GM12873 (cell line): ENCODE measurements at regions not wholly inside any gene's neighbourhood (a gene's known extent, or its start where the extent isn't known, plus 50 kb on each side); places are given as distances from the start of the nearest gene placed in this dataset.

Experiments
- TF ChIP-seq, protein P1 (sequence below): IDR thresholded peaks from 2 replicates; pipeline ENCODE4 v1.5.1; 2012; ENCODE audit warnings: low read depth, mild to moderate bottlenecking, moderate library complexity, low read length, control low read depth; ENCODE audit not compliant: insufficient read depth; ENCODE audit errors: missing control alignments

GRCh38 chr4:148984951-148985350, 542.7 kb upstream of the NR3C2 start:
- TF ChIP-seq, protein P1, sequence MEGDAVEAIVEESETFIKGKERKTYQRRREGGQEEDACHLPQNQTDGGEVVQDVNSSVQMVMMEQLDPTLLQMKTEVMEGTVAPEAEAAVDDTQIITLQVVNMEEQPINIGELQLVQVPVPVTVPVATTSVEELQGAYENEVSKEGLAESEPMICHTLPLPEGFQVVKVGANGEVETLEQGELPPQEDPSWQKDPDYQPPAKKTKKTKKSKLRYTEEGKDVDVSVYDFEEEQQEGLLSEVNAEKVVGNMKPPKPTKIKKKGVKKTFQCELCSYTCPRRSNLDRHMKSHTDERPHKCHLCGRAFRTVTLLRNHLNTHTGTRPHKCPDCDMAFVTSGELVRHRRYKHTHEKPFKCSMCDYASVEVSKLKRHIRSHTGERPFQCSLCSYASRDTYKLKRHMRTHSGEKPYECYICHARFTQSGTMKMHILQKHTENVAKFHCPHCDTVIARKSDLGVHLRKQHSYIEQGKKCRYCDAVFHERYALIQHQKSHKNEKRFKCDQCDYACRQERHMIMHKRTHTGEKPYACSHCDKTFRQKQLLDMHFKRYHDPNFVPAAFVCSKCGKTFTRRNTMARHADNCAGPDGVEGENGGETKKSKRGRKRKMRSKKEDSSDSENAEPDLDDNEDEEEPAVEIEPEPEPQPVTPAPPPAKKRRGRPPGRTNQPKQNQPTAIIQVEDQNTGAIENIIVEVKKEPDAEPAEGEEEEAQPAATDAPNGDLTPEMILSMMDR, result no peak

DNA sequence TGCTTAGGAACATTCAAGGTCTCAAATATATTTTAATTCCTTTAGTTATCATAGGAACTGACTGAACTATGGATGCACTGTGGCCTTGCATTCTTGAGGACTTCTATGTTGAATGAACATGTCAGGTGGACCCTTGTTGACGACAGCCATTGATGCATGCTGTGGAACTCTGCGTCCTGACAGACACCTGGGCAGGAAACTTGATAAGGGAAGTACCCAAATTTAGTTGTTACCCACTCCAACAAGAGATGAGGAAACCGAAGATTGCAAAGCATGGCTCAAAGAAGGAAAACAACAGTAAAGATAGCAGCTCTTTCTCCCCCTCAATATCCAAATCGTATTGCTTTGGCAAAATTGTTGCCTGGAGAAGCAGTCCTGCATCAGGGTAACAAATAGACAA, 540.0 kb upstream of the NR3C2 start:
- TF ChIP-seq, protein P1, result no peak

DNA sequence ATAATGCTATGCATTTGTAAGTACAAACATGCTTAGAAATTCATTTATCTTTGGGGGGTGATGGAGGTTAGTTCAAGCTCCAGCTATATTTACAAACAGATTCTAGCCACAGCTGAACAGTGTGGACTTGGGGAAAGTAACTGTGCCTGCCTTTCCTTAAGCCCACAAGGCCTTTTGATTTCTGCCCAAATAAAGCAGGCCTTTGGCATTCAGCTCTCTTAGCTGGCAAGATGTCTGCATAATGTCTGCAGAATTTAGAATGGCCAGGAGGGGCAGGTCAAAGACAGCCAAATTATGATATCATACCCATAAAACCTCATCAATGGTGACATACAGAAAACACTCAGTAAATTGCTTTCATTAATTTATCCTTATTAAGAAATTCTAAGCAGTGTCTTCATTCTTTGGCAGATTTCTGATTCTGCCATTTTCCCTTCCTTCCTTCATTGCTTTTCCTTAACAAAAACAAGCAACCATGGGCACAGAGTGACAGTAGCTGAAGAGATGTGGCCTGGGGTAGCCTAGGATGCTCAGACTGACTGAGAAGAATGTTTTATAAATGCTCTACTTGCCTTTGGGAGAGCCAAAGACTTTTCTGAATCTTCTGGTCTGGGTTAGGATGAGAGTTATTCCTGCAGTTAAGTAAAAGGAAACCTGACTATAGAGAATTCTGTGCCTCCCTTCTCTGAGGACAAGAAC, 538.7 kb upstream of the NR3C2 start:
- TF ChIP-seq, protein P1, result no peak

GRCh38 chr4:148978301-148978700, 536.1 kb upstream of the NR3C2 start:
- TF ChIP-seq, protein P1, result no peak

DNA sequence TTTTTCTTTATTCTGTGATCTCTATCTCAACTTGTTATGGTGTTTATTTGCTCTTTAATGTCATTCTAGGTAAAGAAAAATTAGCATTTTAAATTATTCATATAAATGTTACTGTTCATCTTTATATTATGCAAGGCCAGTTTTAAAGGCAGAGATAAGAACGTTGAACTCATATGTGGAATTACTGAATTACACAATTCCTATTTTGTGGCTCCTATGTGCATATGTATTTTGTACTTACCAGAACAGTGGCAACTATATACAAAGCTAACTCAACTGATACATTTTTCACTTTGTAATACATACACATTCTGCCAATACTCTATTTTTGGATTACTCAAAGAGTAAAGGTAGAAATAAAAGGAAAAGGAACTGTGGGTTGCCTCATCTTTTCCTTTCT, 533.2 kb upstream of the NR3C2 start:
- TF ChIP-seq, protein P1, result no peak

GRCh38 chr4:148965080-148965479, 522.9 kb upstream of the NR3C2 start:
- TF ChIP-seq, protein P1, result no peak

GRCh38 chr4:148964456-148964855, 522.2 kb upstream of the NR3C2 start:
- TF ChIP-seq, protein P1, result no peak
